T1000 (cell line): ENCODE measurements at regions not wholly inside any gene's neighbourhood (a gene's known extent, or its start where the extent isn't known, plus 50 kb on each side); places are given as distances from the start of the nearest gene placed in this dataset.
"Not testable (repeated sequence)": the region's sequence is repeated elsewhere in the genome, so short reads cannot be mapped to it uniquely, and the experiment has no call there.

Source experiments
- DNase-seq: peaks from one replicate; lab custom pipeline; 2025; ENCODE audit warnings: mixed read lengths; lab: John Stamatoyannopoulos, UW

- no peak for DNase-seq
Measured at GRCh38 chr3:159273070-159273469, 471.2 kb downstream of the MFSD1 start.

- no peak for DNase-seq
Measured at GRCh38 chr3:159273608-159274007, 471.8 kb downstream of the MFSD1 start.

GRCh38 chr3:159275741-159276140 lies 473.9 kb downstream of the MFSD1 start:
- DNase-seq, result no peak

- no peak for DNase-seq
Measured at GRCh38 chr3:159277814-159278213, 476.0 kb downstream of the MFSD1 start.

- DNase-seq, result no peak
Measured at GRCh38 chr3:159280386-159281191, 478.7 kb downstream of the MFSD1 start.

- no peak for DNase-seq
Measured at GRCh38 chr3:159293493-159293892, 491.6 kb downstream of the MFSD1 start.

GRCh38 chr3:159301961-159302360 lies 500.1 kb downstream of the MFSD1 start:
- DNase-seq, result no peak

- no peak for DNase-seq
Measured at GRCh38 chr3:159305017-159305416, 503.2 kb downstream of the MFSD1 start.

GRCh38 chr3:159316706-159317105 lies 514.9 kb downstream of the MFSD1 start:
- DNase-seq, result not testable (repeated sequence)

GRCh38 chr3:159319156-159319555 lies 517.3 kb downstream of the MFSD1 start:
- no peak for DNase-seq

- no peak for DNase-seq
Measured at GRCh38 chr3:159322322-159322939, 520.6 kb downstream of the MFSD1 start.

GRCh38 chr3:159323848-159324247 lies 522.0 kb downstream of the MFSD1 start:
- DNase-seq, result no peak

- no peak for DNase-seq
Measured at GRCh38 chr3:159326998-159327397, 525.1 kb downstream of the MFSD1 start.

- no peak for DNase-seq
Measured at GRCh38 chr3:159332535-159333099, 530.8 kb downstream of the MFSD1 start.

GRCh38 chr3:159339131-159339530 lies 537.3 kb downstream of the MFSD1 start:
- DNase-seq, result no peak

GRCh38 chr3:159340877-159341500 lies 539.1 kb downstream of the MFSD1 start:
- no peak for DNase-seq

GRCh38 chr3:159346271-159346903 lies 544.5 kb downstream of the MFSD1 start:
- DNase-seq, result no peak

GRCh38 chr3:159348431-159348830 lies 546.6 kb downstream of the MFSD1 start:
- DNase-seq, result no peak

GRCh38 chr3:159356606-159357005 lies 554.8 kb downstream of the MFSD1 start:
- no peak for DNase-seq

GRCh38 chr3:159364511-159364910 lies 562.7 kb downstream of the MFSD1 start:
- no peak for DNase-seq

GRCh38 chr3:159366476-159366875 lies 564.6 kb downstream of the MFSD1 start:
- DNase-seq, result no peak

- DNase-seq, result no peak
Measured at GRCh38 chr3:159371961-159372360, 570.1 kb downstream of the MFSD1 start.
